Activated CD8-positive, alpha-beta T cell treated with anti-CD3 and anti-CD28 coated beads, Interleukin-2, amount 10 ng/mL, durations not matched to agents 7 days and 5 days (primary cell): ENCODE measurements at regions not wholly inside any gene's neighbourhood (a gene's known extent, or its start where the extent isn't known, plus 50 kb on each side); places are given as distances from the start of the nearest gene placed in this dataset.
"Not testable (repeated sequence)": the region's sequence is repeated elsewhere in the genome, so short reads cannot be mapped to it uniquely, and the experiment has no call there.

ENCODE experiments used
- ATAC-seq: fragments of 150-1000 bp; cut with Tn5 transposase; one replicate; pipeline ENCODE4 v1.10.0; 2021; ENCODE audit warnings: moderate library complexity
- CTCF ChIA-PET: fragments of 350-600 bp; sonication (Branson Sonifier 250); formaldehyde crosslinking; loops from one replicate; lab custom pipeline; 2021; ENCODE audit warnings: antibody characterized with exemption; lab: Charles Lee
- POLR2A ChIA-PET: fragments of 350-600 bp; sonication (Branson Sonifier 250); formaldehyde crosslinking; loops from one replicate; lab custom pipeline; 2021; ENCODE audit warnings: antibody characterized with exemption; lab: Charles Lee
- DNase-seq: peaks from one replicate; pipeline ENCODE4 v3.0.0-alpha.2; 2020
- H3K27ac Mint-ChIP-seq: one replicate; pipeline ENCODE4 v1.8.0; 2021; ENCODE audit warnings: mild to moderate bottlenecking, mixed read lengths
- H3K27me3 Mint-ChIP-seq: one replicate; pipeline ENCODE4 v1.8.0; 2021; ENCODE audit warnings: low read depth, mixed read lengths
- H3K36me3 Mint-ChIP-seq: one replicate; pipeline ENCODE4 v1.8.0; 2021; ENCODE audit warnings: low read depth, mixed read lengths
- H3K4me1 Mint-ChIP-seq: one replicate; pipeline ENCODE4 v1.8.0; 2021; ENCODE audit warnings: low read depth, mixed read lengths
- H3K4me3 Mint-ChIP-seq: one replicate; pipeline ENCODE4 v1.8.0; 2021; ENCODE audit warnings: mild to moderate bottlenecking, mixed read lengths
- H3K9me3 Mint-ChIP-seq: one replicate; pipeline ENCODE4 v1.8.0; 2022; ENCODE audit warnings: mixed read lengths; ENCODE audit not compliant: insufficient read depth

DNA sequence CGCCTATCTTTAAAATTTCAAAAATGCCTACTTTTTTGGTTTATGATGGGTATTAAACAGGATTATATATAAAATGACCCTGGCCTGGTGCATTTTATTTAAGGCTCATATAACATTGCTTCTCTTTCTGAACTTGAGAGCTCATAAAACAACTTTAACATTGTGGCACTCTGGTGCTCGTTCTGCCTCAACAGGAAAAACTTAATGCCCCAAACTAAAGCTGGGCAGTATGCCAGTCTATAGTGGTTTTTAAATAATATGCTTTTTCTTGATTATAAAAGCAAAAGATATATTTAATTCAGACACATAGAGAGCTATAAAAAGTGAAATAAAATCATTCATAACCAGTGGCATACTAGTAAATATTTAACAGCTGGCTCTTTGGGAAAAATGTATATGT, 269.3 kb upstream of the GULP1 start:
- Mint-ChIP-seq H3K4me3 (no peak overlapping the region), H3K27ac (no peak overlapping the region), H3K9me3 (peaks cover 5% of the 10 kb centered on the region), H3K4me1 (no peaks in the 10 kb centered on the region), H3K27me3 (no peaks in the 10 kb centered on the region), H3K36me3 (no peaks in the 10 kb centered on the region)
- ChIA-PET CTCF (no interaction called here), POLR2A (no interaction called here)
- ATAC-seq (no peak), DNase-seq (no peak)

DNA sequence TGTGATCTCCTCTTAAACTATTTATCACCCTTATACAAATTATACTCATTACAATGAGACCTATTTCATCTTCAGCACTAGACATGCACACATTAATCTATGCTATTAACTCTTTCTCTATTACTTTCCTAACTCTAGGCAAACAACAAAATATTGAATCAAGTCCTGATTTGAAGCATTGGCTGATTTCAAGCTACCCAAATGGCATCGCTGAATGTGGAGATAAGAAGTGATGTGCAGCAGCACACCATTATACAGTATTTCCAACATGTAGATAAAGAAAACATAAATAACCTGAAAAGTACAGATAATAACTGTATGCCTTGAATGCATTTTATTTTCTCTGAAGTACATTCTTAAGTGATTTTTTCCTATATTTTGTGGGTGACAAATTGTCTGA, 268.6 kb upstream of the GULP1 start:
- no peak for ATAC-seq
- peaks cover 5% of the 10 kb centered on the region for H3K9me3 Mint-ChIP-seq
- no peak overlapping the region for H3K4me3 Mint-ChIP-seq
- H3K27ac Mint-ChIP-seq = no peak overlapping the region
- POLR2A ChIA-PET = no interaction called here
- no peaks in the 10 kb centered on the region for H3K4me1 Mint-ChIP-seq
- H3K27me3 Mint-ChIP-seq = no peaks in the 10 kb centered on the region
- DNase-seq = no peak
- CTCF ChIA-PET = no interaction called here
- no peaks in the 10 kb centered on the region for H3K36me3 Mint-ChIP-seq

DNA sequence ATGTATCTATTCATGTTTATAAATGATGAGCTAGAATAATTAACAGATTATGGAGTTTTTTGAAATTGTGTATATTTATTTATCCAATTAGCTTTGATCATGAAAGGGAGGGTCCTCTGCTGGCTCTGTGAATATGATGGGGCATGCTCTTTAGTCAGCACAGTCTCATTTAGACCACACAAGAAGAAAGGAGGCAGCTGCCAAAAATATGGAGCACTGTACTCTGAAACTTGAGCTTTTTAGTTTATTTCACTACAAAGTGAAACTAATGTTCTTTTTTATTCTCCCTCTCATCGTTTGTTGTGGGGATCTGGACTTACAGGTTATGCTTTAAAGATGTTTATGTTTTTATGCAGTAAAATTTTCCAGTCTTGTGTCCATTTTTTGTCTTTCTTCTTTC, 266.9 kb upstream of the GULP1 start:
- H3K36me3 Mint-ChIP-seq = no peaks in the 10 kb centered on the region
- H3K9me3 Mint-ChIP-seq = no peaks in the 10 kb centered on the region
- ChIA-PET CTCF (no interaction called here), POLR2A (no interaction called here)
- ATAC-seq (no peak), DNase-seq (no peak)
- no peak overlapping the region for H3K27ac Mint-ChIP-seq
- H3K4me3 Mint-ChIP-seq = no peak overlapping the region
- H3K4me1 Mint-ChIP-seq = no peaks in the 10 kb centered on the region
- no peaks in the 10 kb centered on the region for H3K27me3 Mint-ChIP-seq

DNA sequence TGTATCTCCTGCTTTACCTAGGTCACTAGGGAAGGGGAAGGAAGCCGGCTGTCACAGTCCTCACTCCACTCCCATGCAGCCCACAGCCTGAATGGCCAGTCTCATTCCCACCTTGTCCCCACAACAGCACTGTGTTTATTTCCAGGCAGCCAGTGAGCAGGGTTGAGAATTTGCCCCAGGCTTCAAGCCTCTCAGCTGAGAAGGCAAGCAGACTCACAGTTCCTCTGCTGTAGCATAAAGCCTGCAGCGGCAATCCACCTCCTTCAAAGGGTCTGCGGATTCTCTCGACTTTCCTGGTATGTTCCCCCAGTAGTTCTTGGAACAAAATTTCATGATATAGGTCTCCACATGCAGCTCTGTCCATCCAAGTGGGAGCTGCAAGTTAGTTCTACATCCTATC, 262.9 kb upstream of the GULP1 start:
- no peak overlapping the region for H3K4me3 Mint-ChIP-seq
- no peaks in the 10 kb centered on the region for H3K9me3 Mint-ChIP-seq

DNA sequence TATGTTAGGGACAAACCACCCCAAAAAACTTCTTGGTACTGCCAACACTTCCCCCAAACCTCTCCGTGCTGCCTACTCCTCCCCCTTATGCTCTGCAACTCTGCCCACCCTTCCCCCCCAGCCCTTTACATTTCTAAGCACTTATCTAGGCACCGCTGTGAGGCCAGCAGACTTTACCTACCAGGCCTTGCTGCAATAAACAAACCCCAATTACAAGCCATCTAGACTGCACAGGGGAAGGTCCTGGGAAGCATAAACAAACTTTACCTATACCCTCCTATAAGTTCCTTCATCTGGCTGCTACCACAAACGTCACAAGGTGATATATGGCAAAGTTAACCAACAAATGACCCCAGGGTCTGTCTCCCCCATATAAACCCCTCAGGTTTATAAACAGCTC, 259.4 kb upstream of the GULP1 start:
- Mint-ChIP-seq H3K4me3 (no peak overlapping the region), H3K27me3 (no peaks in the 10 kb centered on the region), H3K4me1 (no peaks in the 10 kb centered on the region), H3K9me3 (no peaks in the 10 kb centered on the region), H3K36me3 (no peaks in the 10 kb centered on the region), H3K27ac (no peak overlapping the region)
- DNase-seq = no peak
- CTCF ChIA-PET = no interaction called here
- ATAC-seq = no peak
- POLR2A ChIA-PET = no interaction called here

More for the DNA sequence above, 262.9 kb upstream of the GULP1 start:
- H3K27me3 Mint-ChIP-seq = no peaks in the 10 kb centered on the region
- DNase-seq = no peak
- no peaks in the 10 kb centered on the region for H3K4me1 Mint-ChIP-seq
- ATAC-seq = no peak
- ChIA-PET POLR2A (no interaction called here), CTCF (no interaction called here)
- H3K27ac Mint-ChIP-seq = no peak overlapping the region
- H3K36me3 Mint-ChIP-seq = no peaks in the 10 kb centered on the region

DNA sequence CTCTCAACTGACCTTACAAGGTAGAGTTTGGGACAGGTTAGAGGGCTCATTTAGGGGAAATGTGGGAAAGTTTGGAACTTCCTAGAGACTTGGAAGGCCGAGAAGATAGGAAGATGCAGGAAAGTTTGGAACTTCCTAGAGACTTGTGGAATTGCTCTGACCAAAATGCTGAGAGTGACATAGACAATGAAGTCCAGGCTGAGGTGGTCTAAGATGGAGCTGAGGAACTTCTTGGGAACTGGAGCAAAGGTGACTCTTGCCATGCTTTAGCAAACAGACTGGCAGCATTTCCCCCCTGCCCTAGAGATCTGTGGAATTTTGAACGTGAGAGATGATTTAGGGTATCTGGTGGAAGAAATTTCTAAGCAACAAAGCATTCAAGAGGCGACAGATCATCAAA, 258.9 kb upstream of the GULP1 start:
- ChIA-PET POLR2A (no interaction called here), CTCF (no interaction called here)
- Mint-ChIP-seq H3K4me3 (no peak overlapping the region), H3K27ac (no peak overlapping the region), H3K36me3 (no peaks in the 10 kb centered on the region), H3K27me3 (no peaks in the 10 kb centered on the region), H3K4me1 (no peaks in the 10 kb centered on the region), H3K9me3 (no peaks in the 10 kb centered on the region)
- DNase-seq (no peak), ATAC-seq (no peak)

DNA sequence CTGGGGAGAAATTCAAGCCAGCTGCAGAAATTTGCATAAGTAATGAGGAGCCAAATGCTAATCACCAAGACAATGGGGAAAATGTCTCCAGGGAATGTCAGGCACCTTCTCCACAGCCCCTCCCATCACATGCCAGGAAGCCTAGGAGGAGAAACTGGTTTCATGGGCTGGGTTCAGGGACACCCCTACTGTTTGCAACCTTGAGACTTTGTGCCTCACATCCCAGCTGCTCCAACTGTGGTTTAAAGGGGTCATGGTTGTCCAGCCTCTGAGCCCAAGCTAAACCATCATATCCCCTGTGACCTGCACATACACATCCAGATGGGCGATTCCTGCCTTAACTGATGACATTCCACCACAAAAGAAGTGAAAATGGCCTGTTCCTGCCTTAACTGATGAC, 258.4 kb upstream of the GULP1 start:
- CTCF ChIA-PET, ATAC-seq, H3K9me3 Mint-ChIP-seq, H3K4me3 Mint-ChIP-seq, H3K36me3 Mint-ChIP-seq, H3K27me3 Mint-ChIP-seq, DNase-seq, H3K4me1 Mint-ChIP-seq, POLR2A ChIA-PET, H3K27ac Mint-ChIP-seq: not testable (repeated sequence)

DNA sequence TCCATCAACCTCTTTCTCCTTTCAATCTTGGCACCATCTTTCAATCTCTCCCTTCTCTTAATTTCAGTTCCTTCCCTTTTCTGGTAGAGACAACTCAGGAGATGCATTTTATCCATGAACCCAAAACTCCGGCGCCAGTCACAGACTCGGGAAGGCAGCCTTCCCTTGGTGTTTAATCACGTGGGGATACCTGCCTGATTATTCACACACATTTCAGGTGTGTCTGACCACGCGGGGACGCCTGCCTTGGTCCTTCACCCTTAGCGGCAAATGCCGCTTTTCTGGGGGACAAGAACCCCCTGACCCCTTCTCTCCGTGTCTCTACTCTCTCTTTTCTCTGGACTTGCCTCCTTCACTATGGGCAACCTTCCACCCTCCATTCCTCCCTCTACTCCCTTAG, 257.6 kb upstream of the GULP1 start:
- H3K36me3 Mint-ChIP-seq, POLR2A ChIA-PET, H3K4me1 Mint-ChIP-seq, H3K27me3 Mint-ChIP-seq, ATAC-seq, H3K9me3 Mint-ChIP-seq, DNase-seq, CTCF ChIA-PET, H3K27ac Mint-ChIP-seq, H3K4me3 Mint-ChIP-seq: not testable (repeated sequence)

DNA sequence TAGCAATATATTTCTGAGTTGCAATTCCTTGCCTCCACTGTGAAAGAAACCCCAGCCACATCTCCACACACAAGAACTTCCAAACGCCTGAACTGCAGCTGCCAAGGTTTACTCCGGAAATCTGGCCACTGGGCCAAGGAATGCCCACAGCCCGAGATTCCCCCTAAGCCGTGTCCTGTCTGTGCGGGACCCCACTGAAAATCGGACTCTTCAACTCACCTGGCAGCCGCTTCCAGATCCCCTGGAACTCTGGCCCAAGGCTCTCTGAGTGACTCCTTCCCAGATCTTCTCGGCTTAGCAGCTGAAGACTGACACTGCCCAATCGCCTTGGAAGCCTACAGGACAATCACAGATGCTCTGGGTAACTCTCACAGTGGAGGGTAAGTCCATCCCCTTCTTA, 256.3 kb upstream of the GULP1 start:
- H3K4me1 Mint-ChIP-seq, ATAC-seq, POLR2A ChIA-PET, H3K27me3 Mint-ChIP-seq, H3K36me3 Mint-ChIP-seq, H3K9me3 Mint-ChIP-seq, H3K4me3 Mint-ChIP-seq, CTCF ChIA-PET, H3K27ac Mint-ChIP-seq, DNase-seq: not testable (repeated sequence)

DNA sequence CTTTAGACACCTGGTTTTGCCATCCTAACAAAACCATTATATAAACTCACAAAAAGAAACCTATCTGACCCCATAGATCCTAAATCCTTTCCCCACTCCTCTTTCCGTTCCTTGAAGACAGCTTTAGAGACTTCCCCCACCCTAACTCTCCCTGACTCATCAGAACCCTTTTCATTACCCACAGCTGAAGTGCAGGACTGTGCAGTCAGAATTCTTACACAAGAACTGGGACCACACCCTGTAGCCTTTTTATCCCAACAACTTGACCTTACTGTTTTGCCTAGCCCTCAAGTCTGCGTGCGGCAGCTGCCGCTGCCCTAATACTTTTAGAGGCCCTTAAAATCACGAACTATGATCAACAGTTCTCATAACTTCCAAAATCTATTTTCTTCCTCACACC, 254.9 kb upstream of the GULP1 start:
- POLR2A ChIA-PET, CTCF ChIA-PET, H3K4me3 Mint-ChIP-seq, ATAC-seq, H3K4me1 Mint-ChIP-seq, H3K36me3 Mint-ChIP-seq, DNase-seq, H3K27ac Mint-ChIP-seq, H3K9me3 Mint-ChIP-seq, H3K27me3 Mint-ChIP-seq: not testable (repeated sequence)

DNA sequence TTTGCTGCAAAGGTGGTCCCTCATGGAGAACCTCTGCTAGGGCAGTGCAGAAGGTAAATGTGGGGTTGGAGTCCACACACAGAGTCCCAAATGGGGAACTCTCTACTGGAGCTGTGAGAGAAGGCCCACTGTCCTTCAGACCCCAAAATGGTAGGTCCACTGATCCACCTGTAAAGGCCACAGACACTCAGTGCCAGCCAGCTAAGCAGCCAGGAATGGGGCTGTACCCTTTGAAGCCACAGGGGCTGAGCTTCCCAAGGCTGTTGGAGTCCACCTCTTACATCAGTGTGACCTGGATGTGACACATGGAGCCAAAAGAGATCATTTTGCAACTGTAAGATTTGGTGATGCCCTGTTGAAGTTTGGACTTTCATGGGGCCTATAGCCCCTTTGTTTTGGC, 252.4 kb upstream of the GULP1 start:
- H3K27ac Mint-ChIP-seq = no peak overlapping the region
- DNase-seq (no peak), ATAC-seq (no peak)
- no peaks in the 10 kb centered on the region for H3K27me3 Mint-ChIP-seq
- H3K9me3 Mint-ChIP-seq = no peaks in the 10 kb centered on the region
- no peaks in the 10 kb centered on the region for H3K36me3 Mint-ChIP-seq
- H3K4me1 Mint-ChIP-seq = no peaks in the 10 kb centered on the region
- CTCF ChIA-PET = no interaction called here
- POLR2A ChIA-PET = no interaction called here
- H3K4me3 Mint-ChIP-seq = no peak overlapping the region

DNA sequence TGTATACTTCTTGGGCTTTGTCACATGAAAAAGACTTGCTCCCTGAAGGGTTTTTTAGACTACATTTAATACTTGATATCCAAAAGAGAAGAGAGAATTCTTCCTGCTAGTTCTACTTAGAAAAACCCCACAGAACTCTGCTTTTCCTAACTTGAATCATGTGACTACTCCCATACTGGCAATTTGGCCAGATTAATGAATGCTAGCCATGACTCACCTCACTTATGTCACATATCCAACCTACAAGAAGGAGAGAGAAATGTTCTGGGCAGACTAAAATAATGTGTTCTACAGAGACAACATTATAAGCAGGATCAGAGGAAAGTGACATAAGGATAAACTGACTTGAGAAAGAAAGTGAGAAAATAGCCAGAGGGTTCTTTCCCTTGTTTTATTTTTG, 249.3 kb upstream of the GULP1 start:
- POLR2A ChIA-PET = no interaction called here
- Mint-ChIP-seq H3K9me3 (no peaks in the 10 kb centered on the region), H3K27me3 (no peaks in the 10 kb centered on the region)

DNA sequence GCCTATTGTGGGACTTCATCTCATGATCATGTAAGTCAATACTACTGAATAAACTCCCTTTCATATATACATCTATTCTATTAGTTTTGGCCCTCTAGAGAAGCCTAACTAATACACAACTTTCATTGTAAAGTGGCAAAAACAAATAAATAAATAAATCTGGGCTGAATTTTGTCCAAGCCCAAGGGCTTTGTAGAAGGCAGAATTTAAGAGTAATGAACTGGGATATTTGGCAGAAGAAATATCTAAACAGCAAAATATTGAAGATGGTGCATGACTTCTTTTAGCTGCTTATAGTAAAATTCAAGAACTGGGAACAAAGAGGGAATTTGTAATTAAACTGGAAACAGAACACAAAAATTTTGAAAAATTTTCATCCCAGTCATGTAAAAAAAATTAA, 246.7 kb upstream of the GULP1 start:
- Mint-ChIP-seq H3K4me3 (no peak overlapping the region), H3K4me1 (no peaks in the 10 kb centered on the region), H3K36me3 (no peaks in the 10 kb centered on the region), H3K27ac (no peak overlapping the region), H3K9me3 (no peaks in the 10 kb centered on the region), H3K27me3 (no peaks in the 10 kb centered on the region)
- no peak for DNase-seq
- ChIA-PET CTCF (no interaction called here), POLR2A (no interaction called here)
- no peak for ATAC-seq

More for the DNA sequence above, 249.3 kb upstream of the GULP1 start:
- H3K27ac Mint-ChIP-seq = no peak overlapping the region
- H3K4me1 Mint-ChIP-seq = no peaks in the 10 kb centered on the region
- CTCF ChIA-PET = no interaction called here
- H3K36me3 Mint-ChIP-seq = no peaks in the 10 kb centered on the region
- ATAC-seq = no peak
- DNase-seq = no peak
- H3K4me3 Mint-ChIP-seq = no peak overlapping the region
